HG02588 (cell line): ENCODE measurements at regions not wholly inside any gene's neighbourhood (a gene's known extent, or its start where the extent isn't known, plus 50 kb on each side); places are given as distances from the start of the nearest gene placed in this dataset.

Source experiments
- ATAC-seq: cut with Tn5 transposase; IDR thresholded peaks from one replicate; pipeline ENCODE4 v1.9.1; 2021; ENCODE audit warnings: mild to moderate bottlenecking, moderate library complexity; ENCODE audit not compliant: unreplicated experiment

- ATAC-seq: no peak
Measured at GRCh38 chr16:86181526-86181925, 282.6 kb downstream of the IRF8 start.

GRCh38 chr16:86184185-86184584 is 285.2 kb downstream of the IRF8 start:
- no peak for ATAC-seq

GRCh38 chr16:86185089-86185488 is 286.1 kb downstream of the IRF8 start:
- no peak for ATAC-seq

- no peak for ATAC-seq
Measured at GRCh38 chr16:86186313-86186712, 287.4 kb downstream of the IRF8 start.

GRCh38 chr16:86189934-86190333 is 291.0 kb downstream of the IRF8 start:
- no peak for ATAC-seq

- ATAC-seq: no peak
Measured at GRCh38 chr16:86191663-86192062, 292.7 kb downstream of the IRF8 start.

- no peak for ATAC-seq
Measured at GRCh38 chr16:86193528-86194193, 294.7 kb downstream of the IRF8 start.

GRCh38 chr16:86195863-86196630 is 297.1 kb downstream of the IRF8 start:
- ATAC-seq: no peak

GRCh38 chr16:86196687-86197391 is 297.9 kb downstream of the IRF8 start:
- no peak for ATAC-seq

- no peak for ATAC-seq
Measured at GRCh38 chr16:86198206-86199118, 299.5 kb downstream of the IRF8 start.

- no peak for ATAC-seq
Measured at GRCh38 chr16:86199182-86199581, 300.2 kb downstream of the IRF8 start.

GRCh38 chr16:86199871-86200695 is 301.1 kb downstream of the IRF8 start:
- no peak for ATAC-seq

GRCh38 chr16:86200722-86201121 is 301.8 kb downstream of the IRF8 start:
- ATAC-seq: no peak

- ATAC-seq: no peak
Measured at GRCh38 chr16:86201746-86202145, 302.8 kb downstream of the IRF8 start.

- ATAC-seq: no peak
Measured at GRCh38 chr16:86202267-86202666, 303.3 kb downstream of the IRF8 start.

GRCh38 chr16:86202760-86203426 is 303.9 kb downstream of the IRF8 start:
- ATAC-seq: no peak

- no peak for ATAC-seq
Measured at GRCh38 chr16:86203557-86204275, 304.8 kb downstream of the IRF8 start.

GRCh38 chr16:86205521-86206245 is 304.6 kb upstream of the FOXF1 start:
- no peak for ATAC-seq
